ENCODE measurements at regions not wholly inside any gene's neighbourhood (a gene's known extent, or its start where the extent isn't known, plus 50 kb on each side); places are given as distances from the start of the nearest gene placed in this dataset.

- Histone ChIP-seq H3K36me3 (ENCODE audit: control insufficient read depth, insufficient read depth, low read length) (no peaks in the 10 kb centered on the region), H3K4me1 (replicated peaks in 1 of 2; ENCODE audit: control insufficient read depth in 2 of 2, insufficient read depth in 2 of 2, low read length in 2 of 2) (no peaks in the 10 kb centered on the region), H3K79me2 (ENCODE audit: control insufficient read depth, insufficient read depth, low read length) (no peaks in the 10 kb centered on the region), H3K27ac (ENCODE audit: extremely low read depth, low read depth, low read length) (no peak overlapping the region), H3K9me1 (ENCODE audit: control insufficient read depth, insufficient read depth, low read length) (no peaks in the 10 kb centered on the region), H2AFZ (ENCODE audit: low read depth, low read length) (no peak overlapping the region), H3K27me3 (ENCODE audit: control insufficient read depth in 2 of 2, insufficient read depth in 2 of 2, low read length in 2 of 2) (no peaks in the 10 kb centered on the region), H3K4me3 (no peak overlapping the region), H4K20me1 (replicated peaks; ENCODE audit: control insufficient read depth, insufficient read depth, low read length) (no peaks in the 10 kb centered on the region), H3K4me2 (ENCODE audit: insufficient read depth, low read length) (no peak overlapping the region), H3K9ac (ENCODE audit: insufficient read depth in 1 of 2, low read depth in 2 of 2, low read length in 2 of 2) (no peak overlapping the region), H3K9me3 (replicated peaks; ENCODE audit: control insufficient read depth, insufficient read depth, low read depth, low read length) (0 out of 2 replicates have a peak, but pooled peaks cover 1% of the 10 kb centered on the region)
- in situ Hi-C loops (cut with MboI) (no loop called here), intact Hi-C loops (cut with micrococcal nuclease) (no loop called here)
- FAIRE-seq (no peak), ATAC-seq (no peak), DNase-seq (ENCODE audit: extremely low read depth in 1 of 4, low spot score in 3 of 4) (no peak)
- TF ChIP-seq FOSL1 (tag; conservative IDR thresholded peaks at IDR 0.05) (no peak), ZNF717 (CRISPR knock-in tag; IDR thresholded peaks at IDR 0.05) (no peak), ZNF668 (CRISPR knock-in tag; IDR thresholded peaks at IDR 0.05) (no peak), GTF2A2 (tag; IDR thresholded peaks at IDR 0.05) (no peak), DIDO1 (tag; IDR thresholded peaks at IDR 0.05; ENCODE audit: low read depth) (no peak)
- TF ChIP-seq, protein P1, sequence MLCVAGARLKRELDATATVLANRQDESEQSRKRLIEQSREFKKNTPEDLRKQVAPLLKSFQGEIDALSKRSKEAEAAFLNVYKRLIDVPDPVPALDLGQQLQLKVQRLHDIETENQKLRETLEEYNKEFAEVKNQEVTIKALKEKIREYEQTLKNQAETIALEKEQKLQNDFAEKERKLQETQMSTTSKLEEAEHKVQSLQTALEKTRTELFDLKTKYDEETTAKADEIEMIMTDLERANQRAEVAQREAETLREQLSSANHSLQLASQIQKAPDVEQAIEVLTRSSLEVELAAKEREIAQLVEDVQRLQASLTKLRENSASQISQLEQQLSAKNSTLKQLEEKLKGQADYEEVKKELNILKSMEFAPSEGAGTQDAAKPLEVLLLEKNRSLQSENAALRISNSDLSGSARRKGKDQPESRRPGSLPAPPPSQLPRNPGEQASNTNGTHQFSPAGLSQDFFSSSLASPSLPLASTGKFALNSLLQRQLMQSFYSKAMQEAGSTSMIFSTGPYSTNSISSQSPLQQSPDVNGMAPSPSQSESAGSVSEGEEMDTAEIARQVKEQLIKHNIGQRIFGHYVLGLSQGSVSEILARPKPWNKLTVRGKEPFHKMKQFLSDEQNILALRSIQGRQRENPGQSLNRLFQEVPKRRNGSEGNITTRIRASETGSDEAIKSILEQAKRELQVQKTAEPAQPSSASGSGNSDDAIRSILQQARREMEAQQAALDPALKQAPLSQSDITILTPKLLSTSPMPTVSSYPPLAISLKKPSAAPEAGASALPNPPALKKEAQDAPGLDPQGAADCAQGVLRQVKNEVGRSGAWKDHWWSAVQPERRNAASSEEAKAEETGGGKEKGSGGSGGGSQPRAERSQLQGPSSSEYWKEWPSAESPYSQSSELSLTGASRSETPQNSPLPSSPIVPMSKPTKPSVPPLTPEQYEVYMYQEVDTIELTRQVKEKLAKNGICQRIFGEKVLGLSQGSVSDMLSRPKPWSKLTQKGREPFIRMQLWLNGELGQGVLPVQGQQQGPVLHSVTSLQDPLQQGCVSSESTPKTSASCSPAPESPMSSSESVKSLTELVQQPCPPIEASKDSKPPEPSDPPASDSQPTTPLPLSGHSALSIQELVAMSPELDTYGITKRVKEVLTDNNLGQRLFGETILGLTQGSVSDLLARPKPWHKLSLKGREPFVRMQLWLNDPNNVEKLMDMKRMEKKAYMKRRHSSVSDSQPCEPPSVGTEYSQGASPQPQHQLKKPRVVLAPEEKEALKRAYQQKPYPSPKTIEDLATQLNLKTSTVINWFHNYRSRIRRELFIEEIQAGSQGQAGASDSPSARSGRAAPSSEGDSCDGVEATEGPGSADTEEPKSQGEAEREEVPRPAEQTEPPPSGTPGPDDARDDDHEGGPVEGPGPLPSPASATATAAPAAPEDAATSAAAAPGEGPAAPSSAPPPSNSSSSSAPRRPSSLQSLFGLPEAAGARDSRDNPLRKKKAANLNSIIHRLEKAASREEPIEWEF (CRISPR knock-in tag; IDR thresholded peaks at IDR 0.05) = no peak
- POLR2A ChIA-PET = no interaction called here
- BruUV-seq (replicated peaks) = no TSS peak
- CTCF ChIA-PET (ENCODE audit: low intra/inter-chr PET ratio) = no interaction called here
- 0% methylated on average over 2 of the region's 2 CpGs for WGBS (ENCODE audit: insufficient coverage, low coverage, missing lambda C conversion rate)
Observed at GRCh38 chr4:130628531-130628930, 1532.6 kb downstream of the C4orf33 start.
